ENCODE measurements at regions not wholly inside any gene's neighbourhood (a gene's known extent, or its start where the extent isn't known, plus 50 kb on each side); places are given as distances from the start of the nearest gene placed in this dataset.

DNA sequence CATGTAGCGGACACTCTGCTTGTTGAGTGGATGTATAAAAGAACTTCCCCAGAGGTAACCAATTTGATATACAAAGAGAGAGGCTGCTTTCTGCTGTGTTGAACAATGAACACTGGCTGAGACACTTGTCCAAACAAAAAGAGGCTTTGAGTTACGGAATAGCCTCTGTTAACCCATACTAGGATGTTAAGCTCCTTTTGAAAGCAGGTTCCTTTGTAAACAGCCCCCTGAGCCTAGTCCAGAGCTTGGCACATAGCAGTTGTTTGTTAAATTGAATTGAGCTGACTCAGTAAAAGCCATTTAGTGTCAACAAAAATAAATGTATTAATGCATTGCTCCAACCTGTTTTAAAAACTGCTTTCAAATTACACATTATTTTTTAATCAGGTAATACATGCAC, 200.1 kb downstream of the MZT1 start:
- no peak for DNase-seq

DNA sequence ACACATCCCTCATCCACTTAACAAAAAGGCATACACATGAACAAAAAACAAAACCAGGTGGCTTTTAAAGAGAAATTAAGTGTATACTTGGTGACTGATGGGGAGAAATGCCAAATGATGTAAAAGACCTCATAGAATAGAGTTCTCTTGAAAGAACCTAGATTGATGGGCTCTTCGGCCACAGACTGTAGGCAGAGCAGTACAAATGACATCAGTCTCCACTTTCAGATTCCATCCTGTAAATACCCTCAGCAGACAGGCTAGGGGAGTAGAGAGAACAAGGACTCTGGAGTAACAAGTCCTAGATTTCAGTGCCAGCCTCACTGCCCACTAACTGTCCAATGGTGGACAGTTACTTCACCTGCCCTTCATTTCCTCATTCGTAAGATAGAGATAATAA, 203.8 kb downstream of the MZT1 start:
- DNase-seq: no peak

DNA sequence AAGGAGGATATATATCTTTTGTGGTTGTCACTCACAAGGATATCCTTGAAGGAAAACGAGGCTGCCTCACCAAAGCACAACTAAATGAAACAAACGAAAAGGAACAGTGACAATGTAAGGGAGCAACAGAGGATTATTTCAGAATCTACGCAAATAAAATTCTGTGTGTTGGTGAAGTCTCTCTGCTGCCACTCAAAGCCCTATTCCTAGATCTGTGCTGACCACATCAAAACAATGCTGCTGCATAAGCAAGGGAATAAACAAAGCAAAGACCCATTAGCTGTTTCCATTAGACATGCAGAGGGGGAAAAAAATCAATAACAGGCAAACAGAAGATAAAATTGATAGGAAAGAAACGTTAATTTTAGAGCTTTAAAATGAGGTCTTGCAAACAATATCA, 204.4 kb downstream of the MZT1 start:
- DNase-seq: no peak

DNA sequence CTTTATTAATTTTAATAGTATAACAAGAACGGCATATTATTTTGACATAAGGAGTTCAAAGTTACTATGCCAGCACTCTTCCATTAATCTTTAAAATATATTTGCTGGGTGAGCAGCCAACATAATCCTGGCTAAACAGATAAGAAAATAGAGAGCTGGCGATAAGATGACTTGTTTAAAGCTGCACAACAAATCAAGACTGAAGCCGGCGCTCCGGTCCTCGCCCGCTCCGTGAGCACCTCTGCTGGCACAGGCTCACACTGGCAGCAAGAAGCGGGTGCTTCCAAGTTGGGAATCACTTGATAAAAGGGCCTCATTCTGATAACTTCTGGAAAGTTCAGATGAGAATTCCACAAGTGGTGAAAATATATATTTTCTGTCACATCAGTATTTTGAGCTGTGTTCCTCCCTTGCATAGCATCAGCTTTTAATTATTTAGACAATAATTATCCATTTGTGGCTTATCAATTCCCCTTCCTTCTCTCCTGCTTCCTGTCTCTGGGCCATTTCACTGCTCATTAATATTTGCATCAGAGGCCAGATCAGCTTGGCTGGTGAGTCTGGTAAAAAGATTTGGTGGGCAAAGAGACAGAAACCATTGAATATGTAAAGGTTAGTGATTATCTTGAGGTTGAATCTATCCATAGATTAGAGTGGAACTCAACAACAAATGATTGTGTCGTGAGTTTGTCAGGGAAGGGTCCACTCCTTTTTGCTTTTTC, 205.3 kb downstream of the MZT1 start:
- no peak for DNase-seq

DNA sequence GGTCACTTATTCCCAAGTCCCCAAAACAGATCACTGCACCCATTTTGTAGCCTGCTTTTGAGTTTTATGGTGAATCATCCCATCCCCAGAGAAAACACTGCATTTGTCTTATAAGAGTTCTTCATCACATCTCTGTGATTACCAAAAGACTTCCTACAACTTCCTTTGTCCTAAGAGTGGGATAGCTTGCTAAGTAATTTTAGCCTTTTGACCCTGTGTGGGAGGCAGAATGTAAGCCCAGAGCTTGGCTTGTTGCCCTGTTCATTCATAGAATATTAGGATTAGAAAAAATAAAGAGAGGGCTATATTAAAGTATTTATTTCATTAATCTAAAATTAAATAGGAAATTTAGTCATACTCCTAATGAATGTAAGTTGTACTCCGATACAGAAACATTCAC, 213.3 kb downstream of the MZT1 start:
- DNase-seq: no peak

DNA sequence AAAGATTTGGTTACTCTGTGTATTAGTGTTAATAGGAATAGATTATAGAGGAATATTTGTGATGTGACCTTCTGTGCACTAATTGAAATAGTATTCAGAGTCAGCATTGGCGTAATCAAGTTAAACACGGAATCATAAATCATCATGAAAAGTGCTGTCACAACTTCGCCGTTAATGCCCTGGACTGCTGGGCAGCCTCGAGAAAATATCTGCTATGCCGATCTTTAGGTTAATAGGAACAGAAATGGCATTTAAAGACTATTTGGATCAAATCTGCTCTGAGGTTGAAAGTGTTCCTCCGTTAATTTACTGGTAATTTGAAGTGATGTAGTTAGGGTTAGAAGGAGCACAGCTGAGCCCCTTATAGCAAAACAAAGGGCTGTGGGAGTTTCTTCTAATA, 219.0 kb downstream of the MZT1 start:
- DNase-seq: no peak

DNA sequence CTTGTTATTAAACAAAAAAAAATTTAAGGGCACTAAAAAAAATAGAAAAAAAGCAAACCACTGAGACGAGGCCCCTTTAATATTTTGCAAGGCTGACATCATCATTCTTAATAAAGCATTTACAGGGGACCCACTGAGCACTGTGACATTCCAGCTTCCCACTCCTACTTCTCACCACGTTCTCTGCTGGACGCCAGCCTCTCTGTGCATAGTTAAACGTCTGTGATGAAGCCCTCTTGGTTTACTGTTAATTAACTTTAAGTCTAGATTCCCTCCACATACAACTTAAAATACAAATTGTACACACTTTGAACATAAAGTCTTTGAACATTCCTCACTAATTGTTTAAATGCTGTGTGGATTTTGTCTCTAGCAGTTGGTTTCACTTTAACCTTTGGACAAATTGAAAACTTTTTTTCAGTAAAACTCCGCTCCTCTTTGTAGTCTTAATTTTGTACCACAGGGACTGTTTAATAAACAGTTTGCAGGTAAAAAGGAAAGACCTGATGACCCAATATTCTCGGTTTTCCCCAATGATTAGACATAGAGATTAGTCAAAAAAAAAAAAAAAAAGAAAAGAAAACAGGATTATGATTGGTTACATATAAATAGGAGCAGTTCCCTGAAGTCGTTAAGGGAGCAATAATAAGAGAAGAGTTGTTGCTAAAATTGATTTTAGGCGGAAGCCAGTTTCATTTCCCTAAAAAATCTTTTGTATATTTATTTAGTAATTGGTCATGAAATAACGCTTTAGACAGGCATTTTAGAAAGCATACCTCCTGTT, 219.8 kb downstream of the MZT1 start:
- DNase-seq: no peak

DNA sequence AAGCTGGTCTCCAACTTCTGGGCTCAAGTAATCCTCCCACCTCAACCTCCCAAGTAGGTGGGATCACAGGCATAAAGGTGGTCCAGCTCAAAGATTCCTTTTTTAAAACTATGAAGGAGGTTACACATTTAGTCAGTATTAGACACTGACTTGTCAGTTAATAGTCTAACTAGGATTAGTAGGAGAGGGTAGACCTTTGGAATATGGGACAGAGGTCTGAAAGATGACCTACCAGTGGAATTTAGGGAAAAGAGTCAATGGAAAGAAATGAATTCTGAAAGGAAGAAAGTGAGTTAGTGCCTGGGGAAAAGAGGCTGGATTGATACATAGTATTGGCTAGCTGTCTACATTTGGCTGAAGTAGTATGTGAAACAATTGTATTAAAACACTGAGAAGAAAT, 220.7 kb downstream of the MZT1 start:
- DNase-seq: no peak

DNA sequence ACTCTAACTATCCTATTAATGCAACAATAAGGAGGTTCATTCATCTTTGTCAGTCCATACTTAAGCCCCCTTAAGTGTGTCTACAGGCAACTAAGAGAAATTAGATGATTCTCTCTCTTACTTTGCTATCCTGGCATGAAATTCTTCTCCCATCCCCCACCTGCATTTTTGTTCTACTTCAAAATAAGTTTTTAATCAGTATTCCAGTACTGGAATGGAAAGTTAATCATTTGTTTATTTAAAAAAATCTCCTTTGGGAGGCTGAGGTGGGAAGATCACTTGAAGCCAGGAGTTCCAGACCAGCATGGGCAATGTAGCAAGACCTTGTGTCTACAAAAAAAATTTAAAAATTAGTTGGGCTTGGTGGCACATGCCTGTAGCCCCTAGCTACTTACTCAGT, 222.1 kb downstream of the MZT1 start:
- no peak for DNase-seq

DNA sequence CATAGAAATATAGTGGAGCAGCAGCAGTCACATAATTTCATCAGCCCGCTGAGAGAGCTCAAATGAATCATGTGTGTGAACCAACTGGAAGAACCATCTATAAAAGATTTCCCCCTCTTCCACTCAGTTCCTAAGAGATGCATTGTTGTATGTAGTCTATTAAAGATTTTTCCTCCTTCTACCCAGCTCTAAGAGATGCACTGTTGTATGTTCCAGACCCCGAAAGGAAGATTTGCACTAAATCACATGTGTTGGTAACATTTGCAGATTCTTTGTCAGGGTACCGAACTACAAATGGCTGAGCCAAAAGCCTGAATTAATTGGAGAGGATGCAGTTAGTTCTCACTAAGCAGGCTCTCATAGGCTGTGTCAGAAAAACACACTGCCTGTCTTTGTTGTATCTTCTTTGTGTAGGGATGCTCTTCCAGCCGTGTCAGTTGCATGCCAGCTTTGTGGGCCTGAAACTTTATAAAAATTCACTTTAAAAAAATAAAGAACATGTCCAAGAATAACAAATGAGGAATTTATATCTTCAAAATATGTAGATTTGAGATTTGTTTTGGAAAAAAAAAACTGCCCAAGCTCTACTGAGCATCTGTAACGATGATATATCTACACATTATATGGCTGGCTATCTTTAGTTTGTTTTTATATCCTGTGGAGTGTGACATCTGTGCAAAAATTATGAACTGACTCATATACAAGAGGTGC, 223.1 kb downstream of the MZT1 start:
- no peak for DNase-seq

DNA sequence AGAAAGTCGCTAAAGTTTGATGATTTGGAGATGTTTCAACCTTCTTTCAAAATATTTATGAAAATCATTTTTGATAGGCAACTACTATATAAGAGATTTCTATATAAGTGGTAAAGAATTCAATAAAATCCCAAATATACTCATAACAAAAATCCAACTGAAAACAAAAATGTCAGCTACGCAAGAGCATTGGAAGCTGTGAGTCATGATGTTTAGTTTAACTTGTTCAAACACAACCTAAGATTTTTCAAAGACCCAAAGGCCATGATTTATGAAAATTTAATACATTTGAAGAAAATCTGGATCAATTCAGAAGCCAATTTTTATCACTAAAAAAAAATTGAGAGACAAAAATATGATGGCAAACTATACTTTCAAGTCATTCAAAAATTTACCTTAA, 226.6 kb downstream of the MZT1 start:
- no peak for DNase-seq

DNA sequence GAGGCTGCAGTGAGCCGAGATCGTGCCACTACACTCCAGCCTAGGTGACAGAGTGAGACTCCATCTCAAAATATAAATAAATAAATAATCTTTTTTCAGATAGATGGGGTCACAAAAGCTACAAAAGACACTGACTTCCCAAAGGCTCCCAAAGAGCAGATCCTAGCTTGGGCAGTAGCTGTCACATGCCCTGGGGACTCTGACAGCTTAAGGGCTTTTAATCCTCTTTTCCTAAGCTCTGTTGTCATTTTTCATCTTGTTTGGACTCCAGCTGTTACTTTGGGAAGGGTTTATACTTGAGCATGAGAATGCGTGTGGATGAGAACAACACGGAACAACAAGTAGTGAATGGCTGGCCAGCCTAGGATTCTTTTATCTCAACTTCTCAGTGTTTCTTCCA, 231.7 kb downstream of the MZT1 start:
- no peak for DNase-seq

DNA sequence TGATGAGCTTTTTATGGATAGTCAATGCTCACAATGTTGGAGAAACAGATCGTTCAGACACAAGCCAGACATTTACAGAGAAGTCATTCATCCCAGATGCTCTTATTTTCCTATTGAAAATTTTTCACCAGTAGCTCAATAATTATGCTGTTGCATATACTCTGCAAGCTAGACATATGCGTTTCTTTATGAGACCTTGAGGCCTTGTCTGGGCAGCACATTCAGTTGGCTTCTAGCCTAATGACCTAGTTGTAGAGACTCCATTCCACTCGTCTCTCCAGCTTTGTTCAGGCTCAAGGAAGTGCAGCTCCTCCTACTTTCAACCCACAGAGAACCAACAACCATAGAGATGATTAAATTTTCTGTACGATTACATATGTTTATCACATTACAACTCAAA, 237.7 kb downstream of the MZT1 start:
- no peak for DNase-seq

DNA sequence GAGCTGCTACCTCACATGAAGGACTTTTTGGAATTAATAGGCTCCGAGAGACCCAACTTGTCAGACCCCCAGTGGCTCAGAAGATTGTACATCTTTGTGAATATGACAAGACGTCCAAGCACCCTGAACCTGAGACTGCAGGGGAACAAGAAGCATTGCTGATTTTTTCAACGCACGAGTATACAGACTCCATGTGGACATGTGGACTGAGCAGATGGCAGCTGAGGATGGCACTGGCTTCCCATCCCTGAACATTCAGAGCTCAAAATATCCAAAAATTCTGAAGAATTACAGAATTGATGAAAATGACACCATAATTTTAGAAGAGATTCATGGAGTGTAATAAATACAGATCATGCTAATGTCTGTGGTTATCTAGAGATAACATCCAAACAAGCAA, 254.1 kb downstream of the MZT1 start:
- DNase-seq: no peak

DNA sequence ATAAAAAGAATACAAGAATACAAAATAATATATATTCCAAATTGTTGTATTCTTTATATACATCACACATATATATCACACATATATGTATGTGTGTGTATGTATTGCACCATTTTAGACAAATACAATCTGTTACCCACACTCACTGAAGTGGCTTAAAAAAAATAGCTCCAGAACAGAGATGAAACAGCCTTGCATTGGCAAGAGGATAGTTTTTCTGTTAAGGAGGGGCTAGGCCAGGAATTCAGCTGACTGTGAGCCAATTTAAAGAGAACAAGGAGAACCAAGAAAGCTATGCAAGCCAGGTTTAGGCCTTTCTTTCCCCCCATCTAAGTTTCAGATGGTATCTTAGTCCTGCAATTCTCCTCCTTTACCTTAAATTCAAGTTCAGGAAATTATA, 257.5 kb downstream of the MZT1 start:
- no peak for DNase-seq

DNA sequence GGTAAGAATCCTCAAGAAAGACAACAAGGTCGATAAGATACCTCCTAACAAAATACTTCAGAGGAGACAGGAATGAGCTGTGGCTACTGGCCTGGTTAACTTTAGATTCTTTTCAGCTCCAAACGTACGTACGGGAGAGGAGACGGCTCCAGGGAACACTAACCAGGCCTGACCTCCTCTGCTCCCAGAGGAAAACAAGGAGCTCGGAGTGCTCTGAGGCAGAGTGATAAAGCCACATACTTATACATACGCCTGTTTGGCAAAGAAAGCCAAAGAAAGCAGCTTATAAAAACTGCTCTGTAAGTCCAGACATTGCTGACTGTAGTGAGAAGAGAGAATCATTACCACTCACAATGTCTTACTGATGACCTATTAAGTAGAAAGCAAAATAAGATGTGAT, 263.9 kb downstream of the MZT1 start:
- DNase-seq: no peak

DNA sequence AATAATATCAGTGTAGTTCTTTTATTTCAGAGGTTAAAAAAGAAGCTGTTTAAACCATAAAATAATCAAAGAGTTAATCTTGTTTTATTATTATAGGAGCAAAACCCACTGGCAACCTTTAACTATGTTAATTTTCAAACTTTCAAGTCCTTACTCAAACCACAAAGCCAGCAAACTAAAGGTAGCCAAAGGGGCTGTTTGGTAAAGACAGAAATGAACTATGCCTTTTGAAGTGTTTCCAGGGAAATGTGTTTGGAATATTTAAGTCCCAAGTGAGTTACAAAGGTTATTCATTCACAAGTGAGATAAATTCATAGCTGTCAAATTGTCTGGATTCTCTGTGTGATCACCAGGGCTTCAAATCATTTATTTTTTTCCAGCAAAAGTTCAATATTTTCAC, 264.7 kb downstream of the MZT1 start:
- DNase-seq: no peak

DNA sequence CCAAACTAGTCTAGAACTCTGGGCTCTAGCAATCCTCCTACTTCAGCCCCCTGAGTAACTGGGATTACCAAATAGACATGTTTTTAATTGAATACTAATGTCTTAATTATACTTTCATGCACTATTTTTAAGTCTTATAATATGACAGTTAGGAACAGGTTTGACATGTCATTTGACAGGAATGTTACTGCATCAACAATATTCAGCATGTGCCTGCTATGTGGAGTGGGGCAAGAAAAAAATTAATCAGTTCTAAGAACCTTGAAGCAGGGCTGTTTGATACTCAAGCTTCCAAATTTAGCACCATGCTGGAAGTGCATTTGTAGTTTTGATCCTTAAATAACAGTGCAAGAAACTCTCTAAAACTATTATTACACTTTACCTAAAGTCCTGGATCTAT, 265.3 kb downstream of the MZT1 start:
- no peak for DNase-seq

DNA sequence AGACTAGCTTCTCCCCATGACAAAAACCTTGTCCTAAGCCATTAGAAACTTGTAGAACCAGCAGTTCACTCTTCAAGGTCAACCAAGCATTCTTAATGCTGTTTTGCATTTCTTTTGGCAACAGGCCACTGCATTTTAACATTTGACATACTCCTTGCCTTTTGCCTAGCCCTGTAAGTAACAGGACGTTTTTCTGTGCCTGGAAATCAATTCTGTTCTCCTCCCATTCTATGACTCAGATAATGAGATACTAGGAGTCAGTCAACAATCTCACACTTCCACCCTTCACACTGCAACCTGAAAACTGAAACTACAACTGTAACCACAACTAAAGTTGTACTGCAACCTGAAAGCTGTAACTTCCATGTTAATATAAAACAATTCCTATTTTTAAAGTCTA, 268.7 kb downstream of the MZT1 start:
- DNase-seq: no peak

DNA sequence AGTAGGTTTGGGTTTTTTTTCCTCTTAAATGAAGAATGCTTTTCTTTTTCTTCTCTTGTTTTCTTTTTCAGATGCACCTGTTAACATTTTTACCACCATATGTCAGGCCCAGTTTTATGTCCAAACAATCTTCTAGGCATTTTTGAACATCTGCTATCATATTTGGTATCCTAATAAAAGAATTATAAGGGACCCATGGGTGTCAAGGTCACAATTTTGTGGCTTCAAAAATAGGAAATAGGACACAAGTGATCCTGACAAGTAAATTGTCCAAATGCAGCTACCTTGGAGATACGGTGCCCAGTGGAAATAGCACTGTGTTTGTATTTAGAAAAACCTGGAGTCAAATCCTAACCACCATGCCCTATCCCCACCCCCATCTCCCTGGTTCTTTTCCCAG, 270.3 kb downstream of the MZT1 start:
- no peak for DNase-seq

DNA sequence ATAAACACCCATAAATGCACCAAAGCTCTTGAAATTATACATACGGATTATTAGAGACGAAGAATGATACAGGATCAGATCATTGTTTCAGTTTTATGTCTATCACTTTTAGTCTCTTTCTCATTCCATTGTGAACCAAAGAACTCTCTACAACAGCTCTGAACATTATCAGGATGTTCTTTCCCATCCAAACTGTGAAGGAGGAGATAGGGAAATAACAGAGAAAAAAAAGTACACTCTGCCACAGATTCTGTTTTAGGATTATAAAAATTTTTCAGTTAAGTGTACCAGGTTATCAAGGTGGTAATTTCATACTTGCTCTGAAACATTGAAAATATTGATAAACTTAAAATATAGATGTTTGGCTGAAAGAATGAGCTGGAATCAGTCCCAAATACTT, 270.9 kb downstream of the MZT1 start:
- no peak for DNase-seq

DNA sequence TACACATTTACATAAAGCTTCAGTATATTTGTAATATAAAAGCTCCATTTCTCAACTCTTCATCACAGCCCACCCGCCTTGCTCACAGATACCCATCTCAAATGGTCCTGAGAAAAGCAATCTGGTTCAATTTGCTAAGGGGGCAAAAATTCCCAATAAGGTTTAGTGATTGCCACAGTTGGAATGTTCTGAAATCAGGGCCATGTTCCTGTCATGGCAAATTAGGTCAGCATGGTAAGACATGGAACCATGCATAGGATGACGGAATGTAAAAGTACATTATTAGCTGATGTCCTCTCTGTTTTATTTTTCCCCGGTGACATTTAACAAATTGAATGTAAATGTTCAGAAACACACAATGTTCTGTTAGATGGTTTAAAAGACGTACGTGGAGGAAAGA, 274.3 kb downstream of the MZT1 start:
- DNase-seq: no peak

DNA sequence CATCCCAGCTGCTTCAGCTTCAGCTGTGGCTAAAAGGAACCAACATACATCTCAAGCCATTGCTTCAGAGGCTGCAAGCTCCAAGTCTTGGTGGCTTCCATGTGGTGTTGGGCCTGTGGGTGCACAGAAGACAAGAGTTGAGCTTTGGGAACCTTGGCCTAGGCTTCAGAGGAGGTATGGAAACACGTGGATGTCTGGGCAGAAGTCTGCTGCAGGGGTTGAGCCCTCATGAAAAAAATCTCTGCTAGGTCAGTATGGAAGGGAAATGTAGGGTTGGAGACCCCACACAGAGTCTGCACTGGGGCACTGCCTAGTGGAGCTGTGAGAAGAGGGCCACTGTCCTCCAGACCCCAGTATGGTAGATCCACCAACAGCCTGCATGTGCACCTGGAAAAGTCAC, 279.3 kb downstream of the MZT1 start:
- no peak for DNase-seq

DNA sequence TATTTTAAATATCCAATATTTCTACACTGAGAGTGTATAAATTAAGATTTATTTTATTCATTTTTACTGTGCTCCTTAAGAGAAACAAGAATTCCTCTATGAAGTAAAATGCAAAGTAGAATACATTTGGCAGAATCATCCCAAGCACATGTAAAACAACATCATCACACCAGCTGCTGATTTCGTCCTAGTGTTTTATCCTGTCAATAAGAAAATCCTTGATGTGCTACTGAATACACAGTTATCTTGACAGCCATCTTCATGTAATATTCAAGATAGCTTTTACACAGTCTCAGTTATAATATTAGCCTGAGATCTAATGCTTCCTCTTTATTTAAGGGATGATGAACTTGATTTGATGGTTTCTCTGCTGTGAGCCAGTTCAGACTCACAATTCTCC, 282.4 kb downstream of the MZT1 start:
- no peak for DNase-seq
